PC-3 (cell line): ENCODE measurements at regions not wholly inside any gene's neighbourhood (a gene's known extent, or its start where the extent isn't known, plus 50 kb on each side); places are given as distances from the start of the nearest gene placed in this dataset.

ENCODE experiments used
- EZH2 ChIP-seq: fragments of 300-600 bp; sonication (generic); IDR thresholded peaks from one replicate; pipeline ENCODE4 v1.6.1; 2017; ENCODE audit warnings: antibody characterized with exemption, mild to moderate bottlenecking, low read length; ENCODE audit not compliant: unreplicated experiment
- EZH2phosphoT487 ChIP-seq: fragments of 300-600 bp; sonication (generic); IDR thresholded peaks from 2 replicates; pipeline ENCODE4 v1.6.1; 2018; ENCODE audit warnings: mild to moderate bottlenecking, antibody characterized with exemption, low read length, borderline replicate concordance
- TF ChIP-seq, protein P1 (sequence below): fragments of 300-600 bp; sonication (generic); conservative IDR thresholded peaks from 2 replicates; pipeline ENCODE4 v1.5.1; 2017; ENCODE audit warnings: antibody characterized with exemption, low read depth, mild to moderate bottlenecking, low read length

DNA sequence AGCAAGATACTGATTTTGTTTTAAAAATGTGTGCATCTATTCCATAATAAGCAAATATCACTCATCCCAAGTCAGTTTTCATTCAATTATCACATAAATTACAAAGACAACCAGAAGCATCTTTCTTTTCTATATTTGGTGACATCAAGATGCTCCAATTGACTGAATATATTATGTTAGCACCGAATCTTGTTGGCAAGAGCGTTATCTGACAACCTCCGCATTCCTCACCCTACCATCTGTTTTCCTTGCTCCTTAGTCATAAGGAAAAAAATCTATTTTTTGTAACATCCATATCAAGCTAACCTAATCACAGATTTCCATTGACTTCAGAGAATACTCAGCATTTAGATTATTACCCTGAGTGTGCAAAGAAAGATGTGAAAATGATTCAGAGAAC is 212.2 kb upstream of the KYNU start:
- TF ChIP-seq, protein P1, sequence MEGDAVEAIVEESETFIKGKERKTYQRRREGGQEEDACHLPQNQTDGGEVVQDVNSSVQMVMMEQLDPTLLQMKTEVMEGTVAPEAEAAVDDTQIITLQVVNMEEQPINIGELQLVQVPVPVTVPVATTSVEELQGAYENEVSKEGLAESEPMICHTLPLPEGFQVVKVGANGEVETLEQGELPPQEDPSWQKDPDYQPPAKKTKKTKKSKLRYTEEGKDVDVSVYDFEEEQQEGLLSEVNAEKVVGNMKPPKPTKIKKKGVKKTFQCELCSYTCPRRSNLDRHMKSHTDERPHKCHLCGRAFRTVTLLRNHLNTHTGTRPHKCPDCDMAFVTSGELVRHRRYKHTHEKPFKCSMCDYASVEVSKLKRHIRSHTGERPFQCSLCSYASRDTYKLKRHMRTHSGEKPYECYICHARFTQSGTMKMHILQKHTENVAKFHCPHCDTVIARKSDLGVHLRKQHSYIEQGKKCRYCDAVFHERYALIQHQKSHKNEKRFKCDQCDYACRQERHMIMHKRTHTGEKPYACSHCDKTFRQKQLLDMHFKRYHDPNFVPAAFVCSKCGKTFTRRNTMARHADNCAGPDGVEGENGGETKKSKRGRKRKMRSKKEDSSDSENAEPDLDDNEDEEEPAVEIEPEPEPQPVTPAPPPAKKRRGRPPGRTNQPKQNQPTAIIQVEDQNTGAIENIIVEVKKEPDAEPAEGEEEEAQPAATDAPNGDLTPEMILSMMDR: no peak
- TF ChIP-seq EZH2: no peak
- TF ChIP-seq EZH2phosphoT487: no peak
